Mesendoderm (in vitro differentiated cells): ENCODE measurements at regions not wholly inside any gene's neighbourhood (a gene's known extent, or its start where the extent isn't known, plus 50 kb on each side); places are given as distances from the start of the nearest gene placed in this dataset.

ENCODE experiments used
- DNase-seq: peaks from one replicate; pipeline ENCODE4 v3.0.0; 2013
- H2AK5ac ChIP-seq: 2 replicates; pipeline ENCODE4 v1.6.1; 2013; ENCODE audit warnings: low read length, inconsistent platforms
- H2BK120ac ChIP-seq: 2 replicates; pipeline ENCODE4 v1.6.1; 2013; ENCODE audit warnings: low read depth, mild to moderate bottlenecking, low read length, moderate library complexity, mixed read lengths
- H2BK15ac ChIP-seq: replicated peaks from 2 replicates; pipeline ENCODE4 v1.6.1; 2013; ENCODE audit warnings: low read depth, mild to moderate bottlenecking, moderate library complexity
- H2BK5ac ChIP-seq: 2 replicates; pipeline ENCODE4 v1.6.1; 2013; ENCODE audit warnings: low read length, inconsistent platforms
- H3K18ac ChIP-seq: 2 replicates; pipeline ENCODE4 v1.6.1; 2013; ENCODE audit warnings: mild to moderate bottlenecking, low read length, mixed read lengths
- H3K23ac ChIP-seq: one replicate; pipeline ENCODE4 v1.6.1; 2013; ENCODE audit warnings: low read length
- H3K27ac ChIP-seq: 2 replicates; pipeline ENCODE4 v1.5.1; 2013; ENCODE audit warnings: low read depth, mild to moderate bottlenecking, inconsistent platforms, low read length, moderate library complexity
- H3K27me3 ChIP-seq: 2 replicates; pipeline ENCODE4 v1.6.1; 2013; ENCODE audit warnings: low read length, control low read depth, mild to moderate bottlenecking, inconsistent platforms; ENCODE audit not compliant: insufficient read depth, poor library complexity
- H3K36me3 ChIP-seq: 2 replicates; pipeline ENCODE4 v1.6.1; 2013; ENCODE audit warnings: low read length, inconsistent platforms; ENCODE audit not compliant: control insufficient read depth, insufficient read depth
- H3K4ac ChIP-seq: one replicate; pipeline ENCODE4 v1.6.1; 2013; ENCODE audit warnings: low read depth, mild to moderate bottlenecking, low read length, moderate library complexity
- H3K4me1 ChIP-seq: 2 replicates; pipeline ENCODE4 v1.6.1; 2013; ENCODE audit warnings: low read depth, low read length, inconsistent platforms; ENCODE audit not compliant: control insufficient read depth
- H3K4me2 ChIP-seq: 2 replicates; pipeline ENCODE4 v1.6.1; 2013; ENCODE audit warnings: low read length
- H3K4me3 ChIP-seq: 2 replicates; pipeline ENCODE4 v1.5.1; 2013; ENCODE audit warnings: mild to moderate bottlenecking, low read length
- H3K56ac ChIP-seq: one replicate; pipeline ENCODE4 v1.6.1; 2013; ENCODE audit warnings: low read length
- H3K79me1 ChIP-seq: 2 replicates; pipeline ENCODE4 v1.6.1; 2013; ENCODE audit warnings: low read length, inconsistent platforms
- H3K79me2 ChIP-seq: 2 replicates; pipeline ENCODE4 v1.6.1; 2013; ENCODE audit warnings: mild to moderate bottlenecking, low read length; ENCODE audit not compliant: control insufficient read depth, insufficient read depth
- H3K9ac ChIP-seq: 2 replicates; pipeline ENCODE4 v1.6.1; 2013; ENCODE audit warnings: low read length, inconsistent platforms
- H4K5ac ChIP-seq: one replicate; pipeline ENCODE4 v1.6.1; 2013; ENCODE audit warnings: low read length
- H4K8ac ChIP-seq: one replicate; pipeline ENCODE4 v1.6.1; 2013; ENCODE audit warnings: low read depth, mild to moderate bottlenecking, control low read depth, low read length, moderate library complexity
- WGBS: extraction: QIAGEN DNeasy Blood & Tissue Kit; methylation state at CpG from one replicate; pipeline ENCODE4 v1.1.7; 2013; ENCODE audit warnings: low lambda C conversion rate, missing lambda C conversion rate; ENCODE audit not compliant: insufficient coverage; ENCODE audit errors: extremely low coverage; 5-methylcytosine and 5-hydroxymethylcytosine counted together

DNA sequence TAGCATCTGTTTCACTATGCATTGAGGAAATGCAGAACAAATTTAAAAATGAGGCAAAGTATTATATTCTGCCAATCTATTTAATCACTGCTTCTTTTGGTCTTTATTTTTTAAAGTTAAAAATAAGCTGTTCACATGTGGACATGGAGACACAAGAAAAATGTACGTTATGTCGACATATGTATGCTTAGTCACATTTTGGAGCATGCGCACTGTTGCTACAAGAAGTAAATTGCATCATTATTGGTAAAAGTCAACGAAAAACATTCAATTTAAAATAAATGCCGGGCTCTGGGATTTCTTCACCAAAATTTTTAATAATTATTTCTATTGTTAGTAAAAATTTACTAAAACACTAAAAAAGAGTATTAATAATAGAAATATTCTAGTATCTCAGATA is 876.3 kb upstream of the CTNND2 start:
- Histone ChIP-seq H3K23ac (no peak overlapping the region), H4K5ac (no peak overlapping the region), H2BK5ac (no peak overlapping the region), H3K56ac (no peak overlapping the region), H3K27ac (no peak overlapping the region), H3K4me3 (no peak overlapping the region), H3K4me2 (no peak overlapping the region), H4K8ac (no peak overlapping the region), H3K4ac (no peak overlapping the region), H3K79me2 (no peaks in the 10 kb centered on the region), H2BK120ac (no peak overlapping the region), H3K18ac (no peak overlapping the region), H2AK5ac (no peak overlapping the region), H3K36me3 (no peaks in the 10 kb centered on the region), H3K9ac (no peak overlapping the region), H2BK15ac (no peak overlapping the region), H3K27me3 (no peaks in the 10 kb centered on the region), H3K79me1 (no peaks in the 10 kb centered on the region), H3K4me1 (no peaks in the 10 kb centered on the region)
- no CpG with 5 or more reads among the region's 5 CpGs for WGBS
- DNase-seq = no peak

DNA sequence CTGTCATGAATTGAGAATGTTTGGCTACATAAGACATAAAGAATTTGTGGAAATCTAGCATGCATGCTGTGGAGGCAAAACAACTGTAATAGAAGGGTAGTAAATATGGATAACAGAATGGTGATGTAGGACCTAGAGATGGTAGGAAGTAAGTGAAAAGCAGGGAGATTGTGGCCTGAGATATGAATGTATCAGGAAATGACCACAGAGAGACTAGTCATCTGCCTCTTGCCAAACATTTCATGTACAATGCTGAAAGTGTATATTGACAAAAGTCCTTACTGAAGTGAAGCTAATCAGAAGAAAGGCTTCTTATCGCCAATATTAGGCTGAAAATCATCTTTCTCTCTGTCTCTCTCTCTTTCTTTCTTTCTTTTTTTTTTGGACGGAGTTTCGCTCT is 873.1 kb upstream of the CTNND2 start:
- no peaks in the 10 kb centered on the region for H3K4me1 ChIP-seq
- H3K27ac ChIP-seq = no peak overlapping the region
- no peak overlapping the region for H2AK5ac ChIP-seq
- H3K56ac ChIP-seq = no peak overlapping the region
- H3K79me1 ChIP-seq = no peaks in the 10 kb centered on the region
- H2BK5ac ChIP-seq = no peak overlapping the region
- H3K4me2 ChIP-seq = no peak overlapping the region
- no peak overlapping the region for H3K23ac ChIP-seq
- no peaks in the 10 kb centered on the region for H3K27me3 ChIP-seq
- H3K4me3 ChIP-seq = no peak overlapping the region
- H3K36me3 ChIP-seq = no peaks in the 10 kb centered on the region
- no peak for DNase-seq
- no peak overlapping the region for H4K5ac ChIP-seq
- H3K9ac ChIP-seq = no peak overlapping the region
- H2BK15ac ChIP-seq = no peak overlapping the region
- no CpG with 5 or more reads among the region's 3 CpGs for WGBS
- H3K79me2 ChIP-seq = no peaks in the 10 kb centered on the region
- H3K4ac ChIP-seq = no peak overlapping the region
- no peak overlapping the region for H4K8ac ChIP-seq
- no peak overlapping the region for H3K18ac ChIP-seq
- H2BK120ac ChIP-seq = no peak overlapping the region

DNA sequence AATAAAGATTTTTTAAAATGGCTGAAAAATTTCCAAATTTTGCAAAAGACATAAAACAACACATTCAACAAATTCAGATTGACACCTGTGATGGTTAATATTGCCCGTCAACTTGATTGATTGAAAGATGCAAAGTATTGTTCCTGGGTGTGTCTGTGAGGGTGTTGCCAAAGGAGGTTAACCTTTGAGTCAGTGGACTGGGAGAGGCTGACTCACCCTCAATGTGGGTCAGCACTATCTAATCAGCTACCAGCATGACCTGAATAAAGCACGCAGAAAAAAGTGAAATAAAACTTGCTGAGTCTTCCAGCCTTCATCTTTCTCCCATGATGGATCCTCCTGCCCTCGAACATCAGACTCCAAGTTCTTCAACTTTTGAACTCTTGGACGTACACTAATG is 868.0 kb upstream of the CTNND2 start:
- Histone ChIP-seq H3K9ac (no peak overlapping the region), H3K27ac (no peak overlapping the region), H3K79me1 (no peaks in the 10 kb centered on the region), H4K8ac (no peak overlapping the region), H3K36me3 (no peaks in the 10 kb centered on the region), H2AK5ac (no peak overlapping the region), H4K5ac (no peak overlapping the region), H3K27me3 (no peaks in the 10 kb centered on the region), H3K23ac (no peak overlapping the region), H3K4me1 (no peaks in the 10 kb centered on the region), H2BK120ac (no peak overlapping the region), H3K56ac (no peak overlapping the region), H3K79me2 (no peaks in the 10 kb centered on the region), H3K4me2 (no peak overlapping the region), H3K4me3 (no peak overlapping the region), H2BK15ac (no peak overlapping the region), H3K18ac (no peak overlapping the region), H3K4ac (no peak overlapping the region), H2BK5ac (no peak overlapping the region)
- peak; percentile 31 for DNase-seq
- no CpG with 5 or more reads among the region's 4 CpGs for WGBS

DNA sequence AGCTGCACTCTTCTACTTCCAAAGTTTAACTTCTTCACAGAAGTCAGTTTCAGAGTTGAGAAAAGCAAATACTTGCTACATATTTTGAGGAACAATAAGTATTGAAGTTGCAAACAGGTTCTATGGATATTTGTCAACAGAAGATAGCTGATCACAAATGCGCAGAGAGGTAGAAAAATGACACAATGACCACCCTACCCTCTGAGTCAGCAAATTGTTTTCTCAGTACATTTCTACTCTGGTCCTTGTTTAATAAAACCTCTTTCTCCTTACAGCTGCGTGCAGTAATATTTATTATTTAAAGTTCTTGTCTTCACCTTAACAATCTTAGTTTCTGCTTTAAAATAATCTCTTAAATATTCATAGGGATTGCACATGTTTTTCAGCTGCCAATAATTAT is 855.1 kb upstream of the CTNND2 start:
- Histone ChIP-seq H2BK15ac (no peak overlapping the region), H3K4me1 (no peaks in the 10 kb centered on the region)
- WGBS = no CpG with 5 or more reads among the region's 2 CpGs

DNA sequence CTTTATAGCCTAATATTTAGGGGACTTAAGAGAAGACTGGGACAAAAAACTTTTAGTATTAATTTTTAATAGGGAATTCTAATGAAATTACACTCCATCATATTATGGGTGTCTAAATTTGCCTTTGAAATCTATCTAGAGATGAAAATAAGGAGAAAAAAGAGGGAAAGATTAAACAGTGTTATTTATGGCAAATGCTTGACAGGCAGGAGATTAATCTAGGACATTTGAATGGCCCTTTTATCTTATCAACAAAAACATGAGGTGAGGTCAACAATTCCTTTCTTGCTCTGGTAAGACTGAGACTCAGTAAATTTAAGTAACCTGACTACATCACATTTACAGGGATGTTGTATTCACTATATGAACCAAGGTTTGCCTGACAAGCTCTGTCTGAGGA is 852.8 kb upstream of the CTNND2 start:
- H3K27ac ChIP-seq = no peak overlapping the region
- peak; percentile 15 for DNase-seq
- H3K4me1 ChIP-seq = no peaks in the 10 kb centered on the region
- no peak overlapping the region for H3K23ac ChIP-seq
- no peak overlapping the region for H3K56ac ChIP-seq
- H2BK5ac ChIP-seq = no peak overlapping the region
- H3K27me3 ChIP-seq = no peaks in the 10 kb centered on the region
- H3K4me2 ChIP-seq = no peak overlapping the region
- no peak overlapping the region for H3K18ac ChIP-seq
- H3K4ac ChIP-seq = no peak overlapping the region
- H3K36me3 ChIP-seq = no peaks in the 10 kb centered on the region
- H4K8ac ChIP-seq = no peak overlapping the region
- no peak overlapping the region for H2BK15ac ChIP-seq
- H3K9ac ChIP-seq = no peak overlapping the region
- H3K4me3 ChIP-seq = no peak overlapping the region
- H4K5ac ChIP-seq = no peak overlapping the region
- no peaks in the 10 kb centered on the region for H3K79me1 ChIP-seq
- no peak overlapping the region for H2BK120ac ChIP-seq
- no peaks in the 10 kb centered on the region for H3K79me2 ChIP-seq
- H2AK5ac ChIP-seq = no peak overlapping the region

More for the DNA sequence above, 855.1 kb upstream of the CTNND2 start:
- no peak overlapping the region for H3K18ac ChIP-seq
- no peak overlapping the region for H3K4ac ChIP-seq
- no peak overlapping the region for H3K56ac ChIP-seq
- no peak overlapping the region for H3K23ac ChIP-seq
- H4K8ac ChIP-seq = no peak overlapping the region
- no peak overlapping the region for H3K9ac ChIP-seq
- H3K79me1 ChIP-seq = no peaks in the 10 kb centered on the region
- H2BK120ac ChIP-seq = no peak overlapping the region
- H3K27me3 ChIP-seq = no peaks in the 10 kb centered on the region
- H3K27ac ChIP-seq = no peak overlapping the region
- no peaks in the 10 kb centered on the region for H3K79me2 ChIP-seq
- no peak overlapping the region for H2AK5ac ChIP-seq
- no peak overlapping the region for H3K4me3 ChIP-seq
- no peaks in the 10 kb centered on the region for H3K36me3 ChIP-seq
- no peak overlapping the region for H4K5ac ChIP-seq
- DNase-seq = no peak
- no peak overlapping the region for H2BK5ac ChIP-seq
- no peak overlapping the region for H3K4me2 ChIP-seq

DNA sequence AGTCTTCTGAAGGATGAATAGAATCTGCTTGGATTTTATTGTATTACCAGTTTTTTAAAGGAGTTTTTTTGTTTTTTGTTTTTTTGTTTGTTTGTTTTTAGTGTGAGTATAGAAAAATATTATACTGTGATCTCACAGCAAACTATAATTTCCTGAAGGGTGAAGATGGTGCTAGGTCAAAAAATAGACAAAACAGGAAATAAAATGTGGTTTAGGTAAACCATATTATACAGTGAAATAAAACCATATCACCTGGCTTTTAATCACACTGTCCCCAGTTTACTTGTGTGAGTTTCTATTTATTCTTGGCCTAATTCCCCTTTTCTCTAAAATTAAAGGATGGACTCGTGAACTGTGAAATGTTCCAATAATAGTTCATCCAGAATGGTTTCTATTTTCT is 841.3 kb upstream of the CTNND2 start:
- H4K5ac ChIP-seq = no peak overlapping the region
- no peak overlapping the region for H2BK15ac ChIP-seq
- H3K36me3 ChIP-seq = no peaks in the 10 kb centered on the region
- no peaks in the 10 kb centered on the region for H3K4me1 ChIP-seq
- no peak for DNase-seq
- H3K9ac ChIP-seq = no peak overlapping the region
- no peaks in the 10 kb centered on the region for H3K27me3 ChIP-seq
- H3K4me3 ChIP-seq = no peak overlapping the region
- H3K18ac ChIP-seq = no peak overlapping the region
- H4K8ac ChIP-seq = no peak overlapping the region
- H3K23ac ChIP-seq = no peak overlapping the region
- H3K79me1 ChIP-seq = no peaks in the 10 kb centered on the region
- no peak overlapping the region for H2BK120ac ChIP-seq
- H3K4me2 ChIP-seq = no peak overlapping the region
- no peak overlapping the region for H3K56ac ChIP-seq
- WGBS = no CpG with 5 or more reads among the region's 1 CpG
- no peaks in the 10 kb centered on the region for H3K79me2 ChIP-seq
- H3K4ac ChIP-seq = no peak overlapping the region
- no peak overlapping the region for H2BK5ac ChIP-seq
- no peak overlapping the region for H3K27ac ChIP-seq
- no peak overlapping the region for H2AK5ac ChIP-seq
